Erythroblast (primary cell): ENCODE measurements at regions not wholly inside any gene's neighbourhood (a gene's known extent, or its start where the extent isn't known, plus 50 kb on each side); places are given as distances from the start of the nearest gene placed in this dataset.

ENCODE experiments used
- GATA1 ChIP-seq: IDR thresholded peaks from 2 replicates; pipeline ENCODE4 v1.6.1; 2011; ENCODE audit warnings: low read depth, mild to moderate bottlenecking, control low read depth, low read length, moderate library complexity
- POLR2A ChIP-seq: IDR thresholded peaks from 2 replicates; pipeline ENCODE4 v1.6.1; 2011; ENCODE audit warnings: mild to moderate bottlenecking, low read length

DNA sequence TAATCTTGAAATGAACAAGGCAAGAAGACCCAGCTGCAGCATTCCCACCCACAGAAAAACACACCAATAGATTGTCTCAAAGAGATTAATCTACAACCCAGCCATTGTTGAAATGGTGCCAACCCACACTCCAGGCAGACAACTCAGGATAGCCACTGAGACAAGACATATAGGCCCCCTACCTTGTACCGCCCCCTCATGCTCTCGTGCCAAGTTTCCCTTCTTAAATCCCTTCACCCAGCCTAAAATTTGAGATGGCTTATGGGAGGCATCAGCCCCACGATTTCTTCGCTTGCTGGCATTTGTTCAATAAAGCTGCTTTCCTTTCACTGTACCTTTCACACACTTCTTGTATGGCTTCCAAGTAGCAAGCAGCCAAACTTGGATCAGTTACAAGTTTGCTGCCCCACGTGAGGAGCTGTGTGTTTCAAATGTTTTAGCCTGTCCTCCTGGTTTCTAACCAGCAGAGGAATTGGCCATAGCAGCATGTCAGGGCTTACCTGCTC, 1754.1 kb downstream of the C4orf33 start:
- TF ChIP-seq POLR2A, result no peak
- no peak for TF ChIP-seq GATA1
